H1 (cell line): ENCODE measurements at regions not wholly inside any gene's neighbourhood (a gene's known extent, or its start where the extent isn't known, plus 50 kb on each side); places are given as distances from the start of the nearest gene placed in this dataset.

ENCODE experiments used
- CTCF ChIA-PET: fragments of 300-600 bp; sonication (Branson Sonifier 250); formaldehyde crosslinking; loops from one replicate; lab custom pipeline; 2021; ENCODE audit not compliant: partially characterized antibody; lab: Charles Lee
- POLR2A ChIA-PET: fragments of 300-600 bp; sonication (Branson Sonifier 250); formaldehyde crosslinking; loops from one replicate; lab custom pipeline; 2021; ENCODE audit warnings: inconsistent platforms; ENCODE audit not compliant: partially characterized antibody; lab: Charles Lee
- DNase-seq, 2 experiments: peaks; one replicate each; pipeline versions ENCODE4 v3.0.0 to v3.0.0-alpha.2; 2010 to 2022; ENCODE audit warnings: low spot score in 2 of 2, low read depth in 1 of 2, mixed read lengths in 1 of 2
- FAIRE-seq: peaks from 2 replicates; lab custom pipeline; 2011; peaks lifted over from hg19 to GRCh38; lab: Jason Lieb, UNC
- H2AFZ ChIP-seq: 2 replicates; pipeline ENCODE4 v1.8.1; 2012; ENCODE audit warnings: low read length, inconsistent platforms
- H2AK5ac ChIP-seq: 2 replicates; pipeline ENCODE4 v1.6.1; 2013; ENCODE audit warnings: low read depth, low read length
- H2BK120ac ChIP-seq: replicated peaks from 2 replicates; pipeline ENCODE3; 2013; ENCODE audit warnings: low read depth, low read length, inconsistent platforms
- H2BK12ac ChIP-seq: 2 replicates; pipeline ENCODE4 v1.6.1; 2013; ENCODE audit warnings: low read depth, low read length
- H2BK15ac ChIP-seq: 2 replicates; pipeline ENCODE4 v1.6.1; 2013; ENCODE audit warnings: low read length
- H2BK20ac ChIP-seq: 2 replicates; pipeline ENCODE4 v1.6.1; 2013; ENCODE audit warnings: low read length
- H2BK5ac ChIP-seq: 2 replicates; pipeline ENCODE4 v1.6.1; 2013; ENCODE audit warnings: low read depth, low read length
- H3K14ac ChIP-seq: 2 replicates; pipeline ENCODE4 v1.6.1; 2013; ENCODE audit warnings: inconsistent platforms; ENCODE audit not compliant: insufficient read length
- H3K18ac ChIP-seq: 2 replicates; pipeline ENCODE4 v1.6.1; 2013; ENCODE audit warnings: low read length; ENCODE audit errors: extremely low read depth
- H3K23ac ChIP-seq: 2 replicates; pipeline ENCODE4 v1.6.1; 2013; ENCODE audit warnings: inconsistent platforms; ENCODE audit not compliant: insufficient read length
- H3K23me2 ChIP-seq: 2 replicates; pipeline ENCODE4 v1.6.1; 2013; ENCODE audit warnings: low read depth, low read length
- H3K27ac ChIP-seq: 2 replicates; pipeline ENCODE4 v1.6.1; 2011; ENCODE audit warnings: low read depth, low read length, inconsistent platforms
- H3K27me3 ChIP-seq, 4 experiments: replicated peaks in 1 of 4; 1 replicate in 1 of 4; 2 replicates in 3 of 4; pipeline versions ENCODE4 v1.6.1 to v1.8.1; 2011 to 2013; ENCODE audit warnings: low read length in 3 of 4, mild to moderate bottlenecking in 3 of 4, inconsistent platforms in 2 of 4, mixed read lengths in 2 of 4, moderate library complexity in 1 of 4; ENCODE audit not compliant: control insufficient read depth in 3 of 4, insufficient read depth in 3 of 4; ENCODE audit errors: extremely low read depth in 1 of 4
- H3K36me3 ChIP-seq, 4 experiments: 2 replicates each; pipeline versions ENCODE4 v1.6.1 to v1.8.1; 2011 to 2013; ENCODE audit warnings: mild to moderate bottlenecking in 4 of 4, low read length in 3 of 4, moderate library complexity in 2 of 4, control low read depth in 1 of 4, inconsistent platforms in 1 of 4; ENCODE audit not compliant: insufficient read depth in 4 of 4, control insufficient read depth in 2 of 4
- H3K4ac ChIP-seq: replicated peaks from 2 replicates; pipeline ENCODE3; 2013; ENCODE audit warnings: low read length, low read depth, mixed read lengths, inconsistent platforms; ENCODE audit not compliant: insufficient read length
- H3K4me1 ChIP-seq, 4 experiments: replicated peaks in 1 of 4; 1 replicate in 1 of 4; 2 replicates in 3 of 4; pipeline versions ENCODE4 v1.6.1 to v1.8.1; 2011 to 2013; ENCODE audit warnings: low read length in 3 of 4, inconsistent platforms in 2 of 4, mixed read lengths in 1 of 4; ENCODE audit not compliant: insufficient read depth in 4 of 4, control insufficient read depth in 3 of 4
- H3K4me2 ChIP-seq, 2 experiments: 2 replicates each; pipeline versions ENCODE4 v1.6.1 to v1.8.1; 2011 to 2013; ENCODE audit warnings: low read depth in 2 of 2, low read length in 2 of 2, control low read depth in 1 of 2, inconsistent platforms in 1 of 2, mild to moderate bottlenecking in 1 of 2; ENCODE audit not compliant: insufficient read depth in 1 of 2
- H3K4me3 ChIP-seq, 4 experiments: fragments of 200-600, 300-600 bp in 1 of 4; sonication (generic), shearing (Covaris generic), sonication (Bioruptor Twin) in 1 of 4; 2 replicates each; pipeline versions ENCODE4 v1.5.1 to v1.8.1; 2011 to 2016; ENCODE audit warnings: low read length in 4 of 4, low read depth in 3 of 4, control low read depth in 2 of 4, inconsistent platforms in 2 of 4, mild to moderate bottlenecking in 2 of 4, mixed read lengths in 1 of 4, moderate library complexity in 1 of 4; ENCODE audit not compliant: insufficient read depth in 2 of 4; ENCODE audit errors: extremely low read depth in 1 of 4
- H3K56ac ChIP-seq: replicated peaks from 2 replicates; pipeline ENCODE3; 2013; ENCODE audit warnings: low read depth, mild to moderate bottlenecking, mixed read lengths, low read length, inconsistent platforms; ENCODE audit not compliant: insufficient read length
- H3K79me1 ChIP-seq: 2 replicates; pipeline ENCODE4 v1.6.1; 2013; ENCODE audit warnings: low read depth, low read length, control low read depth
- H3K79me2 ChIP-seq, 2 experiments: 2 replicates each; pipeline versions ENCODE4 v1.6.1 to v1.8.1; 2012 to 2013; ENCODE audit warnings: low read length in 2 of 2, mild to moderate bottlenecking in 2 of 2, inconsistent platforms in 1 of 2; ENCODE audit not compliant: insufficient read depth in 2 of 2, control insufficient read depth in 1 of 2
- H3K9ac ChIP-seq, 4 experiments: replicated peaks in 1 of 4; 1 replicate in 1 of 4; 2 replicates in 3 of 4; pipeline versions ENCODE4 v1.6.1 to v1.8.1; 2011 to 2013; ENCODE audit warnings: low read depth in 3 of 4, low read length in 3 of 4, control low read depth in 2 of 4, mild to moderate bottlenecking in 2 of 4, moderate library complexity in 2 of 4, inconsistent platforms in 1 of 4; ENCODE audit errors: extremely low read depth in 1 of 4
- H3K9me3 ChIP-seq, 2 experiments: 2 replicates each; pipeline versions ENCODE4 v1.6.1 to v1.8.1; 2012 to 2013; ENCODE audit warnings: mild to moderate bottlenecking in 2 of 2, moderate library complexity in 2 of 2, control low read depth in 1 of 2, inconsistent platforms in 1 of 2, low read depth in 1 of 2, low read length in 1 of 2, mixed read lengths in 1 of 2; ENCODE audit not compliant: insufficient read depth in 2 of 2
- H4K20me1 ChIP-seq, 2 experiments: replicated peaks in 1 of 2; 2 replicates each; pipeline versions ENCODE3 to v1.8.1; 2011 to 2013; ENCODE audit warnings: inconsistent platforms in 2 of 2, low read length in 2 of 2, mild to moderate bottlenecking in 1 of 2; ENCODE audit not compliant: insufficient read depth in 2 of 2, control insufficient read depth in 1 of 2
- H4K5ac ChIP-seq: 2 replicates; pipeline ENCODE4 v1.6.1; 2013; ENCODE audit warnings: low read length, low read depth, mixed read lengths, inconsistent platforms; ENCODE audit not compliant: insufficient read length
- H4K8ac ChIP-seq: 2 replicates; pipeline ENCODE4 v1.8.0; 2013; ENCODE audit warnings: mild to moderate bottlenecking, moderate library complexity, low read length, inconsistent platforms; ENCODE audit not compliant: insufficient read depth; ENCODE audit errors: extremely low read depth
- H4K91ac ChIP-seq: replicated peaks from 2 replicates; pipeline ENCODE3; 2013; ENCODE audit warnings: low read length, mixed read lengths, inconsistent platforms; ENCODE audit not compliant: insufficient read length
- BCL11A ChIP-seq, 2 experiments: IDR thresholded peaks; one replicate each; pipeline ENCODE4 v1.6.1; 2011; ENCODE audit warnings: low read depth in 2 of 2, low read length in 2 of 2, mild to moderate bottlenecking in 2 of 2
- CBX8 ChIP-seq: fragments of 300-800, 300-1000 bp; sonication (generic); IDR thresholded peaks from 2 replicates; pipeline ENCODE4 v1.7.1; 2016; ENCODE audit warnings: low read depth, low read length, borderline replicate concordance
- CHD2 ChIP-seq: IDR thresholded peaks from 2 replicates; pipeline ENCODE4 v1.6.1; 2012; ENCODE audit warnings: low read length, improper control_type of control experiment
- EP300 ChIP-seq, 2 experiments: IDR thresholded peaks; 1 replicate in 1 of 2; 2 replicates in 1 of 2; pipeline ENCODE4 v1.6.1; 2011 to 2012; ENCODE audit warnings: low read depth in 2 of 2, low read length in 2 of 2, mild to moderate bottlenecking in 2 of 2, borderline replicate concordance in 1 of 2, inconsistent platforms in 1 of 2, moderate library complexity in 1 of 2
- JUND ChIP-seq: IDR thresholded peaks from 2 replicates; pipeline ENCODE4 v1.6.1; 2011; ENCODE audit warnings: mild to moderate bottlenecking, improper control_type of control experiment, low read length
- PHF8 ChIP-seq: fragments of 200-600 bp; sonication (generic); conservative IDR thresholded peaks from 2 replicates; pipeline ENCODE4 v1.7.1; 2012; ENCODE audit warnings: low read depth, mild to moderate bottlenecking, inconsistent platforms, low read length, moderate library complexity
- RFX5 ChIP-seq: IDR thresholded peaks from 2 replicates; pipeline ENCODE4 v1.6.1; 2011; ENCODE audit warnings: low read depth, low read length, improper control_type of control experiment, borderline replicate concordance
- SAP30 ChIP-seq: fragments of 300-600 bp; sonication (generic); IDR thresholded peaks from 2 replicates; pipeline ENCODE4 v1.7.1; 2012; ENCODE audit warnings: low read length, moderate library complexity, mild to moderate bottlenecking, inconsistent platforms; ENCODE audit not compliant: insufficient read depth, insufficient replicate concordance
- SIN3A ChIP-seq, 2 experiments: IDR thresholded peaks in 1 of 2; conservative IDR thresholded peaks in 1 of 2; 2 replicates each; pipeline ENCODE4 v1.6.1; 2011 to 2012; ENCODE audit warnings: low read length in 2 of 2, improper control_type of control experiment in 1 of 2, low read depth in 1 of 2, mild to moderate bottlenecking in 1 of 2
- SP4 ChIP-seq: IDR thresholded peaks from 2 replicates; pipeline ENCODE4 v1.6.1; 2012; ENCODE audit warnings: low read length, inconsistent platforms
- YY1 ChIP-seq: IDR thresholded peaks from 2 replicates; pipeline ENCODE4 v1.6.1; 2011; ENCODE audit warnings: low read depth, mild to moderate bottlenecking, low read length
- TF ChIP-seq, protein P1 (sequence below): IDR thresholded peaks from 2 replicates; pipeline ENCODE4 v1.6.1; 2012; ENCODE audit warnings: low read length, inconsistent platforms

GRCh38 chr10:62491597-62491996 lies 117.4 kb downstream of the ZNF365 start:
- no peak for FAIRE-seq
- H2AK5ac ChIP-seq, result no peak overlapping the region
- no peaks in the 10 kb centered on the region for H3K79me1 ChIP-seq

More at GRCh38 chr10:62491597-62491996, 117.4 kb downstream of the ZNF365 start:
- H3K4me3 ChIP-seq, result no peak overlapping the region
- no peak overlapping the region for H3K27ac ChIP-seq
- H2AFZ ChIP-seq, result no peak overlapping the region
- H4K8ac ChIP-seq, result no peak overlapping the region
- H4K5ac ChIP-seq, result no peak overlapping the region
- ChIA-PET POLR2A (no interaction called here), CTCF (interaction anchor here (0.7 to 1.5 kb wide), 11 partner anchors 10 to 941 kb away, joined by 3 to 6 read pairs (median 3); no protein-coding TSS in a partner anchor)
- H3K4ac ChIP-seq, result no peak overlapping the region
- no peak overlapping the region for H2BK15ac ChIP-seq
- H2BK5ac ChIP-seq, result no peak overlapping the region
- no peak overlapping the region for H2BK20ac ChIP-seq
- no peak for DNase-seq
- no peak overlapping the region for H3K23ac ChIP-seq
- H3K56ac ChIP-seq, result no peak overlapping the region
- no peak overlapping the region for H2BK12ac ChIP-seq
- no peak overlapping the region for H4K91ac ChIP-seq
- no peaks in the 10 kb centered on the region for H3K23me2 ChIP-seq
- no peaks in the 10 kb centered on the region for H4K20me1 ChIP-seq
- TF ChIP-seq SIN3A (conservative IDR thresholded peaks at IDR 0.05 in 1 of 2, IDR thresholded peaks at IDR 0.05 in 1 of 2; ENCODE audit: low read depth in 1 of 2, low read length in 2 of 2), result no peak
- TF ChIP-seq CHD2, result no peak
- no peak for TF ChIP-seq CBX8
- no peak for TF ChIP-seq EP300 (IDR thresholded peaks at IDR 0.05; ENCODE audit: borderline replicate concordance in 1 of 2, low read depth in 2 of 2, low read length in 2 of 2)
- TF ChIP-seq RFX5, result no peak
- no peak for TF ChIP-seq SP4
- TF ChIP-seq YY1, result no peak
- TF ChIP-seq JUND, result no peak
- TF ChIP-seq BCL11A (IDR thresholded peaks at IDR 0.05; ENCODE audit: low read depth in 2 of 2, low read length in 2 of 2), result no peak
- TF ChIP-seq, protein P1, sequence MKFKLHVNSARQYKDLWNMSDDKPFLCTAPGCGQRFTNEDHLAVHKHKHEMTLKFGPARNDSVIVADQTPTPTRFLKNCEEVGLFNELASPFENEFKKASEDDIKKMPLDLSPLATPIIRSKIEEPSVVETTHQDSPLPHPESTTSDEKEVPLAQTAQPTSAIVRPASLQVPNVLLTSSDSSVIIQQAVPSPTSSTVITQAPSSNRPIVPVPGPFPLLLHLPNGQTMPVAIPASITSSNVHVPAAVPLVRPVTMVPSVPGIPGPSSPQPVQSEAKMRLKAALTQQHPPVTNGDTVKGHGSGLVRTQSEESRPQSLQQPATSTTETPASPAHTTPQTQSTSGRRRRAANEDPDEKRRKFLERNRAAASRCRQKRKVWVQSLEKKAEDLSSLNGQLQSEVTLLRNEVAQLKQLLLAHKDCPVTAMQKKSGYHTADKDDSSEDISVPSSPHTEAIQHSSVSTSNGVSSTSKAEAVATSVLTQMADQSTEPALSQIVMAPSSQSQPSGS, result no peak
- TF ChIP-seq SAP30, result no peak
- no peak for TF ChIP-seq PHF8
- no peaks in the 10 kb centered on the region for H3K36me3 ChIP-seq
- H2BK120ac ChIP-seq, result no peak overlapping the region
- H3K4me1 ChIP-seq, result no peaks in the 10 kb centered on the region
- H3K27me3 ChIP-seq, result no peaks in the 10 kb centered on the region
- no peak overlapping the region for H3K9ac ChIP-seq
- no peak overlapping the region for H3K14ac ChIP-seq
- no peaks in the 10 kb centered on the region for H3K9me3 ChIP-seq
- no peaks in the 10 kb centered on the region for H3K79me2 ChIP-seq
- no peak overlapping the region for H3K4me2 ChIP-seq
- no peak overlapping the region for H3K18ac ChIP-seq
